Hematopoietic multipotent progenitor cell treated with erythropoietin and hydrocortisone succinate and interleukin-3 and kit ligand, for 17 days (in vitro differentiated cells): ENCODE measurements at regions not wholly inside any gene's neighbourhood (a gene's known extent, or its start where the extent isn't known, plus 50 kb on each side); places are given as distances from the start of the nearest gene placed in this dataset.

Experiments
- DNase-seq: peaks from one replicate; pipeline ENCODE4 v3.0.0-alpha.2; 2015; ENCODE audit warnings: low spot score

DNA sequence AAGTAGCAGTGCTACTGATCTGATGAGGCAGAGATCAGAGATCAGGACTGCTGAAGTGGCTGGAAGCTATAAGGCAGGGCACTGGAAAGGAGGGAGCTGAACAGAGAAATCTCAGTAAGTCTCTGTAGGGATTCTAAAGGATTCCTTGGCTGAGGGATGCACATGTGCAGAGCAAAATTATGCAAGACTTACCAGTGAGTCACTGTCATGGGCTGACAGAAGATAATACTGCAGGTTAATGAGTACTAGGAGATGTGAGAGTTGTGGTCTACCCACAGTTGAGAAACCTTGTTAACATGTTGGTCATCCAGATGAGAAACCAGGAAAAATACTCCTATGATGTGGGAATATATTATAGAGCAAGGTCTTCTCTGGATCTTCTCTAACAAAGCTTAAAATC is 378.1 kb downstream of the HAPSTR1 start:
- no peak for DNase-seq

DNA sequence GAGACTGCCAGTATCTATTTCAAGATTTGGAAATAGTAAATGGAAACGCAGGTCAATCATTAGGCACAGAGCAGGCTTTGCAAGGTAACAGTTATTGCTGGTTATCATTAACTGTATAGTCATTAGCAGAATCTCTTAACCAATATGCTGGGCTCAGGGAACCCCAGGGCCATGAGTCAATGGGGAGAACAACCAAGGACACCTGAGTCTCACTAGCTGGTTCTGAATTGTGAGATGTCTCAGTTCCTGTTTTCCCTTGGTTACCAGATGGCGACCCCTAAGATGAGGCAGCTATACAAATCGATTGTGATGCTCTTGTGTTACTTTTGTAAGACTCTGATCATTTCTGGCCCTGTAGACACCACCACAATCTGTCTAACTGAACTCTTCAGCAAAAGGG is 385.3 kb downstream of the HAPSTR1 start:
- DNase-seq, result no peak

DNA sequence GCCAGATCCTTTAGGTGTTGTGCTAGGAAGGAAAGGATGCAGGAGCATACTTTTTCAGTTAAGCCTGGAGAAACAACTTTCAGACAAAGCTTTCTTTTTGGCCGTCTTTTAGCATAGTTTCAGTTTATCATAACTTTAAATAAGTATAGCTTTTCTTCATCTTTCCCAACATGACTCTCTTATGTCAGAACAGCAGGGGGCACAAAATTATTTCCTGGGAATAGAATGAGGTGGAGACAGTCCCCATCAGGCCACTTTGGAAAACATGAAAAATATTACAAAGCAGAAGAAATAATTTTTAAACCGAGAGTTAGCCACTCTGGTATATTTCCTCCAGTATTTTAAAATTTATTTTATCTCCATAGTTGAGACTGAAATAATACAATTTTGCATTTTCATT is 387.6 kb downstream of the HAPSTR1 start:
- no peak for DNase-seq

DNA sequence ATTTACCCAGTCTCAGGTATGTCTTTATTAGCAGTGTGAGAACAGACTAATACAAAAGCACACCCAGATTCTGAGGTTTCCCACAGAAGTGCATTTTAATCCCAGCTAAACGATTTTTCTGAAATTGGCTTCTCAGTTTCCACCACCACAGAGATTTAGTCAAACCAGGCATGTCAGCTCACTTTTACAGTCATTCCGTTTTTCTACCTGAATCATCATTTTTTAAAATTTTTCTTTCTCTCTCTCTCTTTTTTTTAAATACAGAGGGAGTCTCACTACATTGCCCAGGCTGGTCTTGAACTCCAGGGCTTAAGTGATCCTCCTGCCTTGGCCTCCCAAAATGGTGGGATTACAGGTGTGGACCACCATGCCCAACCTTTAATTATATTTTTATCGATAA is 389.1 kb downstream of the HAPSTR1 start:
- DNase-seq, result no peak

DNA sequence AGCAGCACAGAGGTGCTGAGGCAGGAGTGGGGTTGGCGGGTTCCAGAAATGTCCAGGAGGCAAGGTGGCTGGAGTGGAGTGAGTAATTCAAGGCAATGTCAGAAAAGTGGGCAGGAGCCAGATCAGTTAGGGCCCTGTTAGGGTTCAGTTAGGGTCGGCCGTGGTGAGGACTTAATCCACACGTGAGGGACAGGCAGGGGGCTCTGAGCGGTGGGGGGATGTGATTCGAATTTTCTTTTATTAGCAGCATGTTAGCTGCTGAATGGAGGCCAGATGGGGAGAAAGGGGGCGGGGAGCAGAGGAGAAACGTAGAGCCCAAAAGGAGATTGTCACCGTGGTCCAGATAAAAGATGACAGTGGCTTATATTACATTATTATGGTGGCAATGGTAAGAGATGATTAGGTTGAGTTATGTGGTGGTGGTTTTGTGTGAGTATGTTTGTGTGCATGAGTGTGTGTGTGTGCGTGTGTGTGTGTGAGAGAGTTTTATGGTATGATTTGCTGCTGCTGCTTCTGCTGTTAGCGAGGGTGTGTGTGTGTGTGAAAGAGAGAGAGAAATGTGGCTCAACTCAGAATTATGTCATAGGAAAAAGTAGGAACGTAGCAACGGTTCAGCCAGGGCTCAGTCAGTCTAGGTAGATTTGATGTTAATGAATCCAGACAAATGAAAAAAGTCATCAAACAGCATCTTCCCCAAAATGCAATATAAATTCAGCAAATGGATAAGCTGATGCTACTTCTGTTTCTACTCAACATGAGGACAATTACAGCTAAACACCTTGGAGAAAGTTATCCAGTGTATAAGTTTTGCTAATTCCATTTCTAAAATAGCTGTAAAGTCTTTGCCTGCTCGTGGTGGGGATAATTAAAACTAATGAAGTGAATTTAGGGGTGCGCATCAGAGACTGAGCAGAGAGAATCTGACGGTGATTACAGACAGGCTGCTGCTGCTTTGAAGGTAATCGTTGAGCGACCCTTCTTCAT is 390.6 kb downstream of the HAPSTR1 start:
- DNase-seq, result no peak

DNA sequence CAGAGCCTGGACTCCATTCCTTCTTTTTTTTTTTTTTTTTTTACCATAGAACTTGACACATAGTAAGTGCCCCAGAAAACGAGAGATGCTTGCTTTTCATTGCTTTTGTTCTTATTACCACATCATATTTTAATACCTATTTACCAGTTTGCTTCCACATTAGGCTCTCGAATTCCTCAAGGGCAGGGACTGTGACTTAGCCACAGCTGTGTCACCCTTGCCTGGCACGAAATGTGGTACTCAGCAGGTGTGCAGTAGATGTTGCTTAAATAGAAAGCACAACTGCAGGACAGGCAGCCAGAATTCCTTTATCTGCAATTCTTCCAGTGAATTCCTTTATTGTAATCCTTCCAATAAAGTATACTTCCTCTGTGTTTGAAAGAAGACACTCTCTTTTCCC is 393.0 kb downstream of the HAPSTR1 start:
- no peak for DNase-seq

DNA sequence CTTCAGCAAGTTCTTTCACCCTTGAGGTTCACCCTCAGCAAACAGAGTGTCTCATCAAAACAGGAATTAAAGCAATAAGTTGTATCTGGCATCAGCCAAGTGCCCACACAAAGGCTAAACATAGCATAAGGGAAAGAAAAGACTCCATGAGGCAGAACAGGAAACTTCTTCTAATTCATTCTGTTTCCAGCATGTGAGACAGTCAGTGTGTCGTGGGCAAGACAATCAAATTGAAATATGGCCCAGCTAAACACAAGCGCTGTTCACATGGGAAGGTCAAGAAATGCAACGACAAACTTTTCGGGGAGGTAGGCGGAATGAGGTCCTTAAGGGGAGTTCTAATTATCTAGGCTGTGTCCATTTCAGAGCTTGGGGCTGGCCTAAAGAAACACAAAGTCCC is 393.4 kb downstream of the HAPSTR1 start:
- DNase-seq, result no peak

DNA sequence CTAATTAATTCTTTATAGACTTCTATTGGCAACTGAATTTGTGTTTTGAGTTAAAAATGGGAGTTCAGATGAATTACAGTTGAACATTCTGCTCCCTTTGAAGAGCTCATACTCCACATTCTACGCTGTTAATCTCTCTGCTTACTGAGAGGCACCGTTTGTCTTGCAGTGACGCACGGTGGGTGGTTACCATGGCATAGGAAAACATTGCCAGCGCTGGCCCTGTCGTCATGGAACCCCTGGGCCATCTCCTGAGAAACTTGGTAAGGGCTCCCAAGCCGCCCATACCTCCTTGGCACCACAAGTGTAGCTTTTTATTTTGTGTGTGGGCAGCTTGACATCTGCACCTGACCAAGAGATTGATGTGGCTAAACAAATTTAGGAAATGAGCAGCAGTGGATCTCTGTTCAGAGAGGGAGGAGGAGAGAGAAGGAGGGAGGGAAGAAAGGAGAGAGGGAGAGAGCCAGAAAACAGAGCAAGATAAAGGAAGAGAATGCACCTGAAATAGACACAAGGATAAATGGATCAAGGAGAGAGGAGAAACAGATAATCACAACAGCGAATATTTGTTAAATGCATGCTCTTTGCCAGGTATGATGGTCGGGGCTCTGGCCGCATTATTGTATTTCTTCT is 398.5 kb downstream of the HAPSTR1 start:
- no peak for DNase-seq

DNA sequence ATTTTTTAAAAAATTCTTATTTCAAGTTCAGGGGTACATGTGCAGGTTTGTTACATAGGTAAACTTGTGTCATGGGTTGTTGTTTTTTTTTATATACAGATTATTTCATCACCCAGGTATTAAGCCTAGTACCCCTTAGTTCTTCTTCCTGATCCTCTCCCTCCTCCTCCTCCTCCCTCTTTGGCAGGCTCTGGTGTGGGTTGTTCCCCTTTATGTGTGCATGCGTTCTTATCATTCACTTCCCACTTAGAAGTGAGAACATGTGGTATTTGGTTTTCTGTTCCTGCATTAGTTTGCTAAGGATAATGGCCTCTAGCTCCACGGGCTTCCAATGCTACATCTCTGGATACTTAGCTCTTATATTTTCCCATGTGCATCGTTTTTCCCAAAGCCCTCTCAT is 404.4 kb downstream of the HAPSTR1 start:
- no peak for DNase-seq

DNA sequence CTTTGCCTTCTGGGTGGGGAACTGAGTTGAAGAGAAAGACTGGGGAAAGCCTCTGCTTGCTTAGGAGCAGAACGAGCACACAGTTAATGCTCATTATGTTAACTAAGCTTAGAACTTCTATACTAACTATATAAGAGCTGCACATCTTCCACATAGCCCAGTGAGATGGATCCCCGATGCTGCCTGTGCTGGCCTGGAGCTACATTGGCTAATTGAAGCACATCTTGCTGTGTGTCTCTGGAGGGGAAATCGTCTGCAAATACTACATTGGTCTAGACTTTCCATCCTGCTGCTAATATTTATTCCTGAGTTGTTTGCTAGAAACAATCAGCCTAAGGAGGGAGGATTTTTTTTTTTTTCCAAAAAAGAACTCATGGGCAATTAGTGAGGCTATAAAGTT is 406.3 kb downstream of the HAPSTR1 start:
- DNase-seq, result no peak

DNA sequence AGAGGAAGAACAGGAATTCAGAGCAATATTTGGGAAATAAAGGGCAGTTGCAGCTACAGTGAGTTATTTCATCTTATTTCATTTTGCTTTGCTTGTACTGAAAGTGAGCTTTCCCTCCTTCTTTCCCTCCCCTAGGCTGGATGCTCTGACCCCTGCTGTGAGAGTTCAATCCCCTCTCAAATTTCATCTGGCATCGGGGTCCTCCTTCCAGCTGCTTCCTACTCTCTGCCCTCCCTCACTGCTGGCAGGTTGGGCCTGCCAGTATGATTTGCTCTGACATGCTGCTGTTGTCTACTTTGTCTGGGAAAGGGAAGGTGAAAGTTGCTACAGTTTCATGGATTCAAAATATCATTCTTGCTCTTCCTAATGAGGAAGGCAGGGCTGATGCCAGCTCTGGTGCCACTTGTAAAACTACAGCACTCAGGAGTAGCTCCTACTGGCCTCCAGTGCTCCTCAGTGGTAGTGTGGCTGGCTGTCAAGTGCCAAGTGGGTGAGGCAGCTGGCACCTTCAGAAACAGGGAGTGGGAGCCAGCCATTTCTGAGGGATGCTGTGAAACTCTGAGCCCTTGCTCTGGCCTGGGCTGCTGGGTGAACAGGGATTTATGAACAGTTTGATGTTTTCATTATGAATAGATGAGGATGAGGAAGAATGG is 408.6 kb downstream of the HAPSTR1 start:
- DNase-seq, result no peak

DNA sequence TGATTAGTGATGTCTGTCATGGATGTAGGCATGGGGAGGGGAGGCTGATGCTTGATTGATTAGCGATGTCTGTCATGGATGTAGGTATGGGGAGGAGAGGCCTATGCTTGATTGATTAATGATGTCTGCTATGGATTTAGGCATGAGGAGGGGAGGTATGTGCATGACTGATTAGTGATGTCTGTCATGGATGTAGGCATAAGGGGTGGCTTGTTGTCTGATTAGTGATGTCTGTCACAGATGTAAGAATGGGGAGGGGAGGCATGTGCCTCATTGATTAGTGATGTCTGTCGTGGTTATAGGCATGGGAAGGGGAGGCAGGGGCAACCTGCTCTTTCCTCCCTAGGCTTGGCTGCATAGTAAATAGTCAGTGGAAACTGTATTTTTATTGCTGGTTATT is 409.4 kb downstream of the HAPSTR1 start:
- no peak for DNase-seq

DNA sequence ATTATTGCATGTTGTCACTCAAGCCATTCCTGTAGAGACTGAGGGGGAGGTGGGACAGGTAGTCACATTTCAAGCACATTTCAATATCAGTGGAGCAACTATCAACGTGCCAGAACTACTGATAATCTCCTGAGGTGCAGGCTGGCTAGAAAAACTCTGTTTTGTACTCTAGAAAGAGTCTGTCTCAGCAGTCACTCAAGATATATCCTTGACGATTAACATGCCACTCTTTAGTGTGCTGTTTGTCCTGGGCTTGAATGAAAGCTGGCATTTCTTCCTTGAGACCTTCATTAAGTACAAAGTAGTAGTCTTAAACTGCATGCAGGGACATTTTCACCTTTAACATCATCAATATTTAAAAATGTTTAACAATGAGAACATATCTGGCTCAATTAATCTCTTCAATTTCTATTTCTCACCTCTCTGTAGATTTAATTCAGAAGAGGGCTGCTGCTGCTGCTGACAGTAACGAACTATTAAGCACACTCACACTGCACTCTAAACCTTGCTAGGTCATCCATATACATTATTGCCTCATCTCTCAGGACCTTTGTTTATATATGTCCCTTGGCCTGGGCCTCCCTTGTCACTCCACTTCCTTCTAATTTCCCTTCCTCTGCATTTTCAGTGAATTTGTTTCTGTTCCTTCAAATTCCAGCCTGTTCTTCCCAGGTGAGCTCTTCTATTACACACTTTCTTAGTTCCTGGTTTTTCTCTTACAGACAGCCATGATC is 412.0 kb downstream of the HAPSTR1 start:
- no peak for DNase-seq

DNA sequence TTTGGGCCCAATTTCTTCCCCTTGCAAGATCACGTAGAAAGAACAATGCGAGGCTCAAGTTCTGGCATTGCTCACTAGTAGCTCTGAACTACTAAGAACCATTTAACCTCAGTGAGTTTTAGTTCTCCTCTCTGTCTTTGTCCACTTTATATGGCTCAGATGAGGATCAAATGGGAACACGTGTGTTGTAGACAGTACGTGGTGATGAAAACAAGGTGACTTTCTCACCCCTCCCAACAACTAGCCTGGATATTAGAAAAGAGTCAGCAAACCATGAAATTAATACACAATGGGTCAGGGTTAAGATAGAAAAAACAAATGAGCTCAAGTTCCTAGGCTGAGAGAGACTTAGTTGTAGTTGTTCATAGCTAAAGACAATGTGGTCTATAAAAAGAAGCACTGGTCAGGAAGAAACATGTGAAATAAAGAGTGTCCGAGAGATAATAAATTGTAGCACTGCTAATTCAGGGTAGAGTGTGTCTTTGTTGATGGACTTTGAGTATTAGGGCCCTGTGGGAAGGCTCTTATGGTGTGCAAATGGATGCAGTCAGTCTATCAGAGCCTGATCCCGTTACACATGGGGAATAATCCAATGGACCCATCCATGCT is 417.0 kb downstream of the HAPSTR1 start:
- DNase-seq, result no peak

DNA sequence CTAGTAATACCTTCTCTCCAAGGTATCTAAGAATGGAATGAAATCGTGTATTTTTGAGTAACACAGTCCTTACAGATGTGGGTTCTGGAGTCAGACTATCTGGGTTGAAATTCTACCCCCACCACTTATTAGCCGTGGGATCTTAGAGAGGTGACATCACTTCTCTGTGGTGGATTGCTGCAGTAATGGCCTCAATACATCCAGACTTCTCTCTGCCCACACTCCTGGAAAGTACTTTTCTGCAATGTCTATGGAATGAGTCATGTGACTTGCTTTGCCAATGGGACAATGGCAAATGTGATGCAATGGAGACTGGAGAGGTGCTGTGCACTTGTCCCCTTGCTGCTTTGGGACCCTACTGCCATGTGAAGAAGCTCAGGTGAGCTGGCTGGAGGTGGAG is 418.2 kb downstream of the HAPSTR1 start:
- DNase-seq, result no peak

DNA sequence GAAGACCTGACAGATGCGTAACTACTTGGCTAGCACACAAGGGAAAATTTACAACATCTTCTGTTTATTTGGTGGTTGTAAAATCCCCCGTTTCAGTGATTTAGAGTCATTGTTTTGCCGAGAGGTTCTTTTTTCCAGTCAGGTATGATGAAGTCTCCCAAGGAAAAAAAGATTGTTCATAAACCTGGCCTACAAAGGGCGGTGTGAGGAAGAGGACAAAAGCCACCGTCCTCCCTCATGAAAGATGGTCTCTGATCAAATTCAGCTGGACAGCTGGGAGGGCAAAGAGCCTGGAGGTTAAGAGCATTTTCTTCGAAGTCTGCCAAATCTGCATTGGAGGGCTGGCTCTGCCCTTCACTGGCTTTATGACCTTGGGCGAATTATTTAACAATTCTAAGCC is 419.9 kb downstream of the HAPSTR1 start:
- DNase-seq, result no peak

DNA sequence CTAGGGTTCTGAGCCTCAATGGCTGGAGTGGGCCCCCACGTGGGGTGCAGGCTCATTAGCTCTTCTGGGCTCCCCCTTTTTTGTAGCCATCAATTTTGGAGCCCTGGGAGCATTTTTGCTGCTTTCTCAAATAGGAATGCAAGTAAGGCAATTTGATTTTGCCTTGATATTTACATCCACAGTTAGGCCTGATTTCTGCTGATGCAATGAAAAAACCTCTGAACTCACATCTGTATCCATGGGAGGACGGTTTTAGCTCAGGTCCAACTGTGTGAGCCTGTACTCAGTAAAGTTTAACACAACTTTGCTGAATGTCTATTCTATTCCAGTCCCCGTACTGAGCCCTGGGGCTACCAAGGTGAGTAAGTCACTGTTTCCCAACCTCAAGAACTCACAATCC is 425.0 kb downstream of the HAPSTR1 start:
- DNase-seq, result no peak

DNA sequence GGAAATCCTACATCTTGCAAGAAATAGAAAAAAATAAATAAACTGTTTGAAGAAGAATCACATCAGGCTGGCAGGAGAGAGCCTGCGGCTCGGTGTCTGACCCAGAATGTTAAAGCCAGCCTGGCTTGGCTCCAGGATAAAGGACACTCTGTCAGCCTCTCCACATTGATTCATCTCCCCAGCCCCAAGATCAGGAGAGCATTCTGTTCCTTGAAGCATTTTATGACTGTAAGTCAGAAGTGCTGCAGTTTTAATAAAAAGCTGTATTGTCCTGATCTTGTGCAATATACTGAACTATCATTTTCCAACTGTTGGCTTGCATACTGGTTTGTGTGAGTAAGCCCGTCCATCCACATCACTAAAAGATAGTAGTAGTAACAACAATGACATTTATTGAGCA is 426.6 kb downstream of the HAPSTR1 start:
- no peak for DNase-seq

DNA sequence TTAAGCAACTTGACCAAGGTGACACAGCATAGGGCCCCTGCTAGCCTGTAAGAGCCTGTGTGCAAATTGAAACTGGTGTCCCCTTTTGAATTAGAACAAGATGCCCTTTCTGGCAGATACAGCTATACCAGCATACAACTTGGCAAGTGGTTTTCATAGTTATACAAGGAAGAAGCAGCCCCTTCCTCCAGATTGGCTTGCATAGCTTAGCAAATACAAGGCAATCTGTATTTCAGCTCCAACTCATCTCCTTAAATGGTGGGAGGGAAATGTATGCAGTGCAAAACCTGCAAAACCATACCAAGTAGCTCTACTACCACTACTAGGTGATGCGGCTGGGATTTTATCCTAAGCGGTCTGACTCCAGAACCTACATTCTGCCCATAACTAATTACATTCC is 427.1 kb downstream of the HAPSTR1 start:
- DNase-seq, result no peak

DNA sequence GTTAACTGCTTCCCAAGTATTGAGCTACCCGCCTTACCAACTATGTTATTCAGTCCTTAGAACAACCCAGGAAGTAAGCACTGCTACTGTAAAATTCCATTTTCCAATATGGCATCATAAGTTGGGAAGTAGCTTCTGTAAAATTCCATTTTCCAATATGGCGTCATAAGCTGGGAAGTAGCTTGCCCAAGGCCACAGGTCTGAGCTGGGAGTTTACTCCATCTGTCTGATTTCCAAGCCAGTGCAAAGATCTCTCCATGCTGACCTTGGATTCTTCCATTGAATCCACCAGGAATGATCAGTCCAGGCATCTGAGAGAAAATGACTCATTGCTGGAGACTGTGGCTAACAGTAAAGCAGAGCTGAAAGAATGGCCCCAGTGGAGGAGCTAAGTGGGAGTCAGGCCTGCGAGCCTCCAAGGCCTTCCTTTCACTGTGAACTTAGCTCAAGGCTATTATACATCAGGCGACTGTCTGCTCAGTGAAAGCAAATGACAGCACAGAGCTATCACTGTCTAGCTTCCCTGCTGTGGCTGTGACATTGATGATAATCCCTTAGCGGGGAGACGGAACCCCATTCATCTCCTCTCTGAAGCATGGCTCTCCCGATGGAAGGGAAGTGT is 430.4 kb downstream of the HAPSTR1 start:
- DNase-seq, result no peak

DNA sequence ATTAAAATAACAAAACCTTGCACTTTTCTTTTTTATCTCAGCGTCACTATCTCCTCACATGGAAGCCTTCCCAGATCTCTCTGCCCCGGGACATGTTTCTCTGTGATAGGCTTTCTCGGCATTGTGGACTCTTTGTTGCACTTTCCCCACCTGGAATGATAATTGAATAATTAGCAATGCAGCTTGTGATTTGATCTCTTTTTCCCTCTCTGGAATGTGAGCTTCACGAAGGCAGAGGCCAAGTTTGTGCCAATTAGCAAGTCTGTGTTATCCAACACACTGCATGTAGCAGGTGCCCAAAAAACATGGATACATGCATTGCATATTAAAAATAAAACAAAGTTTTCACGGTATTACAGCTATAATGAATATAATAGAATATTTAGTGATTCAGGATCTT is 431.2 kb downstream of the HAPSTR1 start:
- DNase-seq, result no peak

DNA sequence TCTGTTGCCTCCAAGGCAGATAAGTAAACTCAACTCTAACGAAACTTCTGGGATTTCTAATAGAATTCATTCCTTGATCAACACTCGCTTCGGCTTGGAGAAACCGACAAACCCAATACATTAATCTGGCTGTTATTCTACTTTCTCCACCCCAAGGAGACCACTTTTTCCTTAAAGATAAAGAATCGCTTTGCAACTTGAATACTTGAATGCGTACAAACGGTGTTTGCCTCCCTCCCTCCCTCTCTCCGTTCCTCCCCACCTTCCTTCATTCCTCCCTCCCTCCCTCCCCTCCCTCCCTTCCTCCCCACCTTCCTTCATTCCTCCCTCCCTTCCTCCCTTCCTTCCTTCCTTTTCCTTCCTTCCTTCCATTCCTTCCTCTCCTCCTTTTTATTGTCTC is 432.6 kb downstream of the HAPSTR1 start:
- no peak for DNase-seq
